Nephron progenitor cell (in vitro differentiated cells): ENCODE measurements at regions not wholly inside any gene's neighbourhood (a gene's known extent, or its start where the extent isn't known, plus 50 kb on each side); places are given as distances from the start of the nearest gene placed in this dataset.

Experiments used
- DNase-seq: peaks from one replicate; pipeline ENCODE4 v3.0.0; 2021
- H3K27ac Mint-ChIP-seq: 2 replicates; pipeline ENCODE4 v1.8.0; 2021; ENCODE audit warnings: mild to moderate bottlenecking, moderate library complexity, mixed read lengths
- H3K27me3 Mint-ChIP-seq: 2 replicates; pipeline ENCODE4 v1.8.0; 2021; ENCODE audit warnings: mild to moderate bottlenecking, low read depth, mixed read lengths; ENCODE audit not compliant: poor library complexity
- H3K36me3 Mint-ChIP-seq: 2 replicates; pipeline ENCODE4 v1.8.0; 2021; ENCODE audit warnings: low read depth, mixed read lengths
- H3K4me1 Mint-ChIP-seq: 2 replicates; pipeline ENCODE4 v1.8.0; 2021; ENCODE audit warnings: mixed read lengths
- H3K4me3 Mint-ChIP-seq: 2 replicates; pipeline ENCODE4 v1.8.0; 2021; ENCODE audit warnings: mild to moderate bottlenecking, moderate library complexity, mixed read lengths
- H3K9me3 Mint-ChIP-seq: 2 replicates; pipeline ENCODE4 v1.8.0; 2021; ENCODE audit warnings: mild to moderate bottlenecking, moderate library complexity, mixed read lengths
- TF ChIP-seq, protein P1 (sequence below): fragments of 200-600 bp; sonication (generic); IDR thresholded peaks from 2 replicates; pipeline ENCODE4 v1.5.0; 2021; ENCODE audit warnings: antibody characterized with exemption

DNA sequence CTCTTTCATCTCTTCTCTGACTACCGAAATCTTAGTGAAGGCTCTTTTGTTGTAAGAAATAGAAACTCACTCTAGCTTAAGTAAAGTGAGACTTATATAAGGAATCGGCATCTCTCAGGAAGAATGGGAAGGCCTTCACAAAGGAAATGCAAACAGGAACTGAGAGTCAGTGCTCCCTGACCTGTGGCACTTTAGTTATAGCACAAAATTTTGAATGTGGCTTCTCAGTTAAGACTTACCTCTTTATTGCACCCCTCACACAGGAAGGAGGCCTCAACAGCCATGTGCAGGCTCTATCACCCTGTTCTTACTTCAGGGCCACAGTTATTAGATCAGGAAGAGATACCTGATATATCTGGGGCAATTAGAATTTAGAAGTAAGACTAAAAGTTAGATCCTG lies 224.7 kb upstream of the EGLN3 start:
- peaks cover 2% of the 10 kb centered on the region for H3K27me3 Mint-ChIP-seq
- no peaks in the 10 kb centered on the region for H3K9me3 Mint-ChIP-seq
- no peak overlapping the region for H3K4me3 Mint-ChIP-seq
- H3K36me3 Mint-ChIP-seq = no peaks in the 10 kb centered on the region
- H3K27ac Mint-ChIP-seq = no peak overlapping the region
- TF ChIP-seq, protein P1, sequence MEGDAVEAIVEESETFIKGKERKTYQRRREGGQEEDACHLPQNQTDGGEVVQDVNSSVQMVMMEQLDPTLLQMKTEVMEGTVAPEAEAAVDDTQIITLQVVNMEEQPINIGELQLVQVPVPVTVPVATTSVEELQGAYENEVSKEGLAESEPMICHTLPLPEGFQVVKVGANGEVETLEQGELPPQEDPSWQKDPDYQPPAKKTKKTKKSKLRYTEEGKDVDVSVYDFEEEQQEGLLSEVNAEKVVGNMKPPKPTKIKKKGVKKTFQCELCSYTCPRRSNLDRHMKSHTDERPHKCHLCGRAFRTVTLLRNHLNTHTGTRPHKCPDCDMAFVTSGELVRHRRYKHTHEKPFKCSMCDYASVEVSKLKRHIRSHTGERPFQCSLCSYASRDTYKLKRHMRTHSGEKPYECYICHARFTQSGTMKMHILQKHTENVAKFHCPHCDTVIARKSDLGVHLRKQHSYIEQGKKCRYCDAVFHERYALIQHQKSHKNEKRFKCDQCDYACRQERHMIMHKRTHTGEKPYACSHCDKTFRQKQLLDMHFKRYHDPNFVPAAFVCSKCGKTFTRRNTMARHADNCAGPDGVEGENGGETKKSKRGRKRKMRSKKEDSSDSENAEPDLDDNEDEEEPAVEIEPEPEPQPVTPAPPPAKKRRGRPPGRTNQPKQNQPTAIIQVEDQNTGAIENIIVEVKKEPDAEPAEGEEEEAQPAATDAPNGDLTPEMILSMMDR = no peak
- peaks cover 93% of the 10 kb centered on the region for H3K4me1 Mint-ChIP-seq
- DNase-seq = no peak

DNA sequence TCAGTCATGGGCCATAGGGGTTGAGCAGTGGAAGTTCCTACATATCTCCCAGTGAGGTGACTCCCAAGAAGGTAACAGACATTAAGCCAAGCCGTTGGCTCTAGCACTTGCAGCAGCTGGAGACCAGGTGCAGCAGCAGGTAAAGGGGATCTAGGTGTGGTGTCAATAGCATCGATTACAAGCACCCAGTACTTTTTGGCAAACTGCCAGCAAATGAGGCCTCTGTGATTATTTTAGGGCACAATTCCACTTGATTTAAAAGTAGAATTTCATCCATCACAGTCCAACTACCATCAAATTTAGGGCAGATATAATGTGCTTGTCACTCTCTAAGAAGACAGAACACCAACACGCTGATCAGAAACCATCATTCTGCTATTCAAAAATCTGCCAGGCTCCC lies 224.1 kb upstream of the EGLN3 start:
- H3K27ac Mint-ChIP-seq = no peak overlapping the region
- DNase-seq = no peak
- H3K4me1 Mint-ChIP-seq = peaks cover 89% of the 10 kb centered on the region
- H3K36me3 Mint-ChIP-seq = no peaks in the 10 kb centered on the region
- no peak overlapping the region for H3K4me3 Mint-ChIP-seq
- H3K9me3 Mint-ChIP-seq = no peaks in the 10 kb centered on the region
- TF ChIP-seq, protein P1 = no peak
- H3K27me3 Mint-ChIP-seq = peaks cover 2% of the 10 kb centered on the region

DNA sequence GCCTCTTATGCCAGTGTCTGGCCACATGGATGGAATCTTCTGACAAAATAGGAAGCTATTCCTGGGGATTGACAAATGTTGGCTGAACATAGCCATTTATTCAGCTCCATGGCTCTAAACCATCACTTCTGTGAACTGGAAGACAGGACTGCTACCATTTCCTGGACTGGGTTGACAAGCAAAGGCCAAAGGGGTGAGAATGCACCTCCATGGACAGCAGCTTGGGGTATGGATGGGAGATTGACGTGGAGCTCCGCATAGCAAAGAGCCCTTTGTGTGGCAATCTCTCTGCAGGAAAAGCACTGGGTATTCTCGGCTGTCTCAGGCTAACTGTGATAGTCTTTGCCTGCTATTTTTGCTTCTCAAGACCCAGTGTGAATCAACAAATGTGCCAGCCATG lies 223.0 kb upstream of the EGLN3 start:
- H3K27me3 Mint-ChIP-seq = peaks cover 2% of the 10 kb centered on the region
- no peak overlapping the region for H3K27ac Mint-ChIP-seq
- DNase-seq = no peak
- H3K4me3 Mint-ChIP-seq = no peak overlapping the region
- H3K9me3 Mint-ChIP-seq = no peaks in the 10 kb centered on the region
- peaks cover 88% of the 10 kb centered on the region for H3K4me1 Mint-ChIP-seq
- H3K36me3 Mint-ChIP-seq = no peaks in the 10 kb centered on the region
- TF ChIP-seq, protein P1 = no peak

DNA sequence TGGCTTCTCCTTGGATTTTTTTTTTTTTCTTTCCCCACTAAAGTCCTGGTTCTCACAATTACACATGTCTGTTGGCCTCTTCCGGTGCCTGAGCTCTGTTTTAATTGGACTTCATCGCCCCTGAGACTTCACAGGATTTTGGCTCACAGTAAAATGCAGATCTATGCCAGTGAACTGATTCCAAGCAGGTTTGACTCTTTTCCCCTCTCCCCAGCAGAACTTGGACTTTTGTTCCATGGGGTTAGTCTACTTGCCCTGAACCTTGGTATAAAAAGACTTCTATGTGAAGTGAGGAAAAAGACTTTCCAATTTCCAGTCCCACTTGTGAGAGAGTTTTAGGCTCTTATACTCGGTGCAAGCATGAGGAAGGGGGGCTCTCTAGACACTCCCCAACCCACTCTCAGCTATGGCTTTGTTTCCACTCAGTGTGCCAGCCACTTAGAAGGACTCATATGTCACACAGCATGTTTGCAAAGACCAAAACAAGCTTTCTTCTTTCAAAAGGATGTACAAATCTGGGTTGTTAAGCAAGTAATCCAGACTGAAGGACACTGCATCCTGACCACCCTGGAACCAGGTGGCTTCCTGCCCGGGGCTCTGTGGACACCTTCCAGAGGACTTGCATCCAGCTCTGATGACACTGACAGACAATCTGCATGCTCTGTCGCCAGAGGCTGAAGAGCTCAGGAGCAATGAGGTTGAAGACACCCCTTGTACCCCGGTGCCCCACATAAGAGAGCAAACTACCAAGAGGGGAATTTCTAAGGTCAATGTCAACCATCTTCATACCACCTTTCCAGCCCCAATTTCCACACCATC lies 221.9 kb upstream of the EGLN3 start:
- H3K4me3 Mint-ChIP-seq = peak overlapping the region; percentile 60
- H3K36me3 Mint-ChIP-seq = no peaks in the 10 kb centered on the region
- H3K27me3 Mint-ChIP-seq = peaks cover 2% of the 10 kb centered on the region
- H3K27ac Mint-ChIP-seq = peak overlapping the region; percentile 73
- no peaks in the 10 kb centered on the region for H3K9me3 Mint-ChIP-seq
- peaks cover 86% of the 10 kb centered on the region for H3K4me1 Mint-ChIP-seq
- DNase-seq = no peak
- TF ChIP-seq, protein P1 = no peak

DNA sequence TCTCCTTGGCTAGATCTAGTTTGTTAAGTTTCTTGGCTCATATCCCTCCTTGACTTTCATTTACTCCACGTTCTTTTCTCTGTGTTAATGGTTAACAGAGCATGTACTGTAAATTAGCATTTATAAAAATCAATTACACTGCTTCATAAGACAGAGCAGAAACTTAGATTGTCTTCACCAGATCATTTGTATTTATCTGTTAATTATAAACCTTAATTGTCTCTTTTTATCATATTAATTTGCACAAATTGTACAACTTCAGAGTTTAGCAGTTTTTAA lies 221.2 kb upstream of the EGLN3 start:
- peaks cover 6% of the 10 kb centered on the region for H3K27me3 Mint-ChIP-seq
- no peaks in the 10 kb centered on the region for H3K36me3 Mint-ChIP-seq
- peaks cover 79% of the 10 kb centered on the region for H3K4me1 Mint-ChIP-seq
- no peak for DNase-seq
- peak overlapping the region; percentile 9 for H3K4me3 Mint-ChIP-seq
- TF ChIP-seq, protein P1 = no peak
- no peaks in the 10 kb centered on the region for H3K9me3 Mint-ChIP-seq
- H3K27ac Mint-ChIP-seq = peak overlapping the region; percentile 77
